Liver (tissue), 8 donors: ENCODE measurements at regions not wholly inside any gene's neighbourhood (a gene's known extent, or its start where the extent isn't known, plus 50 kb on each side); places are given as distances from the start of the nearest gene placed in this dataset.

ENCODE experiments used
- DNase-seq: peaks from one replicate; pipeline ENCODE4 v3.0.0-alpha.2; 2017; ENCODE audit warnings: low spot score
- H3K27ac ChIP-seq, 2 donors: one replicate each; pipeline ENCODE4 v1.7.0; 2013; ENCODE audit warnings: inconsistent platforms in 2 of 2, low read length in 2 of 2, control low read depth in 1 of 2, low read depth in 1 of 2, mild to moderate bottlenecking in 1 of 2
- H3K27me3 ChIP-seq, 4 donors: one replicate each; pipeline versions ENCODE4 v1.6.1 to v1.7.0; 2013; ENCODE audit warnings: low read length in 3 of 4, inconsistent platforms in 1 of 4, mild to moderate bottlenecking in 1 of 4, moderate library complexity in 1 of 4; ENCODE audit not compliant: control insufficient read depth in 4 of 4, insufficient read depth in 4 of 4
- H3K36me3 ChIP-seq, 4 donors: one replicate each; pipeline versions ENCODE4 v1.6.1 to v1.7.0; 2013; ENCODE audit warnings: low read length in 3 of 4, mild to moderate bottlenecking in 3 of 4, low read depth in 1 of 4, moderate library complexity in 1 of 4; ENCODE audit not compliant: control insufficient read depth in 4 of 4, insufficient read depth in 3 of 4
- H3K4me1 ChIP-seq, 4 donors: one replicate each; pipeline versions ENCODE4 v1.6.1 to v1.7.0; 2013; ENCODE audit warnings: low read length in 3 of 4, mild to moderate bottlenecking in 3 of 4, moderate library complexity in 1 of 4; ENCODE audit not compliant: control insufficient read depth in 4 of 4, insufficient read depth in 4 of 4
- H3K4me3 ChIP-seq, 3 donors: one replicate each; pipeline versions ENCODE4 v1.6.1 to v1.7.0; 2013; ENCODE audit warnings: low read length in 3 of 3, control low read depth in 1 of 3, low read depth in 1 of 3, mild to moderate bottlenecking in 1 of 3
- H3K9ac ChIP-seq, 2 donors: one replicate each; pipeline ENCODE4 v1.7.0; 2013; ENCODE audit warnings: low read length in 2 of 2, mild to moderate bottlenecking in 2 of 2, moderate library complexity in 2 of 2, control low read depth in 1 of 2, low read depth in 1 of 2
- H3K9me3 ChIP-seq, 4 donors: one replicate each; pipeline versions ENCODE4 v1.6.1 to v1.7.0; 2013; ENCODE audit warnings: low read length in 3 of 4; ENCODE audit not compliant: control insufficient read depth in 4 of 4
- CTCF ChIP-seq: fragments of 150-350 bp; IDR thresholded peaks from 2 replicates; pipeline ENCODE4 v1.5.1; 2017; ENCODE audit warnings: improper control_type of control experiment, low read depth, low read length; ENCODE audit not compliant: missing input control
- EGR1 ChIP-seq, 2 donors: IDR thresholded peaks; 2 replicates each; pipeline ENCODE4 v1.6.1; 2016 to 2018; ENCODE audit warnings: antibody characterized with exemption in 2 of 2, low read depth in 2 of 2
- FOXA1 ChIP-seq: IDR thresholded peaks from 2 replicates; pipeline ENCODE4 v1.6.1; 2016; ENCODE audit warnings: antibody characterized with exemption
- GABPA ChIP-seq, 2 donors: IDR thresholded peaks in 1 of 2; conservative IDR thresholded peaks in 1 of 2; 2 replicates each; pipeline ENCODE4 v1.6.1; 2016; ENCODE audit warnings: antibody characterized with exemption in 2 of 2, mild to moderate bottlenecking in 1 of 2, moderate library complexity in 1 of 2
- HNF4A ChIP-seq, 2 donors: conservative IDR thresholded peaks; 2 replicates each; pipeline ENCODE4 v1.6.1; 2016; ENCODE audit warnings: antibody characterized with exemption in 2 of 2, mild to moderate bottlenecking in 2 of 2
- HNF4G ChIP-seq: IDR thresholded peaks from 2 replicates; pipeline ENCODE4 v1.6.1; 2016; ENCODE audit warnings: antibody characterized with exemption
- MAX ChIP-seq: IDR thresholded peaks from 2 replicates; pipeline ENCODE4 v1.6.1; 2016; ENCODE audit warnings: antibody characterized with exemption
- REST ChIP-seq: IDR thresholded peaks from 2 replicates; pipeline ENCODE4 v1.6.1; 2016; ENCODE audit warnings: antibody characterized with exemption, mild to moderate bottlenecking
- RXRA ChIP-seq, 2 donors: IDR thresholded peaks; 2 replicates each; pipeline ENCODE4 v1.6.1; 2017 to 2018; ENCODE audit warnings: antibody characterized with exemption in 2 of 2, mild to moderate bottlenecking in 1 of 2
- SP1 ChIP-seq: IDR thresholded peaks from 2 replicates; pipeline ENCODE4 v1.6.1; 2018; ENCODE audit warnings: antibody characterized with exemption, mild to moderate bottlenecking
- TAF1 ChIP-seq: conservative IDR thresholded peaks from 2 replicates; pipeline ENCODE4 v1.6.1; 2016; ENCODE audit warnings: antibody characterized with exemption, mild to moderate bottlenecking
- YY1 ChIP-seq: IDR thresholded peaks from 2 replicates; pipeline ENCODE4 v1.6.1; 2016; ENCODE audit warnings: antibody characterized with exemption, mild to moderate bottlenecking
- ZBTB33 ChIP-seq: IDR thresholded peaks from 2 replicates; pipeline ENCODE4 v1.6.1; 2016; ENCODE audit warnings: antibody characterized with exemption
- WGBS: extraction: QIAGEN DNeasy Blood & Tissue Kit; methylation state at CpG from one replicate; pipeline ENCODE4 v1.1.7; 2013; 5-methylcytosine and 5-hydroxymethylcytosine counted together
- donor health status: healthy.
- donor health status: healthy.
- donor health status: healthy.
- donor health status: healthy.
- donor health status: healthy.

- no peak for DNase-seq
- Histone ChIP-seq H3K27ac (no peak overlapping the region), H3K9ac (no peak overlapping the region), H3K4me1 (no peaks in the 10 kb centered on the region), H3K9me3 (peaks cover 0 to 7% (median under 1%) of the 10 kb centered on the region in 4 donors), H3K4me3 (no peak overlapping the region), H3K27me3 (peaks cover 0 to 6% (median 3%) of the 10 kb centered on the region in 4 donors), H3K36me3 (no peaks in the 10 kb centered on the region)
- TF ChIP-seq HNF4A (conservative IDR thresholded peaks at IDR 0.05): no peak
- TF ChIP-seq HNF4G: no peak
- no peak for TF ChIP-seq TAF1
- TF ChIP-seq FOXA1: no peak
- TF ChIP-seq YY1: no peak
- no peak for TF ChIP-seq SP1
- TF ChIP-seq CTCF: no peak
- TF ChIP-seq GABPA (IDR thresholded peaks at IDR 0.05 in 1 of 2, conservative IDR thresholded peaks at IDR 0.05 in 1 of 2): no peak
- TF ChIP-seq ZBTB33: no peak
- TF ChIP-seq RXRA (IDR thresholded peaks at IDR 0.05): no peak
- no peak for TF ChIP-seq REST
- no peak for TF ChIP-seq MAX
- WGBS: 67% methylated on average over 6 of the region's 6 CpGs
These were observed 316.5 kb upstream of the ZFHX3 start for GRCh38 chr16:73364413-73364812.

GRCh38 chr16:73361061-73361460 lies 313.1 kb upstream of the ZFHX3 start:
- no peak overlapping the region for H3K27ac ChIP-seq
- H3K4me1 ChIP-seq: no peaks in the 10 kb centered on the region
- peaks cover 0 to 7% (median under 1%) of the 10 kb centered on the region in 4 donors for H3K9me3 ChIP-seq
- DNase-seq: no peak
- H3K4me3 ChIP-seq: no peak overlapping the region
- no peak overlapping the region for H3K9ac ChIP-seq
- 91% methylated on average over 9 of the region's 9 CpGs for WGBS
- H3K27me3 ChIP-seq: peaks cover 0 to 7% (median 4%) of the 10 kb centered on the region in 4 donors
- no peak for TF ChIP-seq SP1
- TF ChIP-seq ZBTB33: no peak
- TF ChIP-seq EGR1 (IDR thresholded peaks at IDR 0.05; ENCODE audit: low read depth in 2 of 2): no peak
- H3K36me3 ChIP-seq: no peaks in the 10 kb centered on the region
